ENCODE measurements at regions not wholly inside any gene's neighbourhood (a gene's known extent, or its start where the extent isn't known, plus 50 kb on each side); places are given as distances from the start of the nearest gene placed in this dataset.

- TF ChIP-seq SREBF2 (CRISPR knock-in tag; IDR thresholded peaks at IDR 0.05) (no peak), ZBTB2 (IDR thresholded peaks at IDR 0.05) (no peak), CHD2 (IDR thresholded peaks at IDR 0.05; ENCODE audit: low read depth, low read length) (no peak), EGR1 (conservative IDR thresholded peaks at IDR 0.05) (no peak), CTCF (IDR thresholded peaks at IDR 0.05 in 2 of 3, conservative IDR thresholded peaks at IDR 0.05 in 1 of 3; ENCODE audit: insufficient read depth in 2 of 3, low read depth in 1 of 3, low read length in 3 of 3) (no peak), HES1 (IDR thresholded peaks at IDR 0.05; ENCODE audit: low read depth) (no peak), ATF3 (IDR thresholded peaks at IDR 0.05) (no peak), ATF3 (CRISPR knock-in tag; conservative IDR thresholded peaks at IDR 0.05) (no peak), RCOR1 (IDR thresholded peaks at IDR 0.05; ENCODE audit: borderline replicate concordance in 1 of 2, low read depth in 2 of 2, low read length in 2 of 2) (no peak), POLR2A (conservative IDR thresholded peaks at IDR 0.05) (no peak), EP300 (IDR thresholded peaks at IDR 0.05; ENCODE audit: low read length) (no peak)
These were observed 92.2 kb upstream of the SFSWAP start for GRCh38 chr12:131618701-131619100.
